HEK293 (cell line): ENCODE measurements at regions not wholly inside any gene's neighbourhood (a gene's known extent, or its start where the extent isn't known, plus 50 kb on each side); places are given as distances from the start of the nearest gene placed in this dataset.

Source experiments
- CTCF ChIA-PET: fragments of 350-600 bp; formaldehyde crosslinking; extraction: SDS; loops from one replicate; lab custom pipeline; 2021; ENCODE audit warnings: antibody characterized with exemption; lab: Yijun Ruan, JAX
- POLR2A ChIA-PET: fragments of 300-600 bp; formaldehyde crosslinking; extraction: SDS; loops from one replicate; lab custom pipeline; 2020; ENCODE audit warnings: antibody characterized with exemption, inconsistent platforms; lab: Yijun Ruan, JAX
- H3K27ac ChIP-seq: fragments of 200-500 bp; sonication (Bioruptor generic); 2 replicates; pipeline ENCODE4 v1.5.1; 2014; ENCODE audit warnings: low read depth, low read length, control low read depth, inconsistent platforms; ENCODE audit errors: extremely low read depth
- H3K36me3 ChIP-seq, 2 experiments: fragments of 200-500 bp in 1 of 2; sonication (Bioruptor generic) in 1 of 2; 1 replicate in 1 of 2; 2 replicates in 1 of 2; pipeline ENCODE4 v1.5.1; 2014 to 2017; ENCODE audit warnings: inconsistent platforms in 2 of 2, low read length in 2 of 2; ENCODE audit not compliant: control insufficient read depth in 2 of 2, insufficient read depth in 1 of 2
- H3K4me1 ChIP-seq: fragments of 200-500 bp; sonication (Bioruptor generic); 2 replicates; pipeline ENCODE4 v1.5.1; 2014; ENCODE audit warnings: mild to moderate bottlenecking, low read length, inconsistent platforms; ENCODE audit not compliant: control insufficient read depth, insufficient read depth
- H3K4me3 ChIP-seq: 2 replicates; pipeline ENCODE4 v1.5.1; 2011; ENCODE audit warnings: low read depth, mild to moderate bottlenecking, control low read depth, low read length, moderate library complexity
- H3K9me3 ChIP-seq: fragments of 200-500 bp; sonication (Bioruptor generic); 2 replicates; pipeline ENCODE4 v1.5.1; 2014; ENCODE audit warnings: low read depth, low read length, inconsistent platforms; ENCODE audit not compliant: control insufficient read depth, insufficient read depth
- GFI1B ChIP-seq: fragments of 450-650 bp; formaldehyde crosslinking; IDR thresholded peaks from 2 replicates; pipeline ENCODE4 v1.5.1; 2016; ENCODE audit warnings: missing biosample characterization, missing genetic modification characterization
- HOXC10 ChIP-seq: sonication (generic); formaldehyde crosslinking; IDR thresholded peaks from 2 replicates; pipeline ENCODE4 v1.8.1; 2023; ENCODE audit warnings: mild to moderate bottlenecking, missing genetic modification reagents
- PRDM1 ChIP-seq: fragments of 450-650 bp; formaldehyde crosslinking; IDR thresholded peaks from 2 replicates; pipeline ENCODE4; 2016; ENCODE audit warnings: missing biosample characterization, missing genetic modification characterization
- REPIN1 ChIP-seq: fragments of 450-650 bp; formaldehyde crosslinking; IDR thresholded peaks from 2 replicates; pipeline ENCODE4 v1.5.1; 2017; ENCODE audit warnings: missing biosample characterization, missing genetic modification characterization, low read depth
- ZFHX2 ChIP-seq: fragments of 450-650 bp; formaldehyde crosslinking; conservative IDR thresholded peaks from 2 replicates; pipeline ENCODE4 v1.5.1; 2016; ENCODE audit warnings: missing biosample characterization, missing genetic modification characterization
- ZIC2 ChIP-seq: fragments of 450-650 bp; formaldehyde crosslinking; IDR thresholded peaks from 2 replicates; pipeline ENCODE4 v1.5.1; 2016; ENCODE audit warnings: missing biosample characterization, missing genetic modification characterization
- ZNF114 ChIP-seq: fragments of 450-650 bp; formaldehyde crosslinking; IDR thresholded peaks from 2 replicates; pipeline ENCODE4 v1.5.0; 2017; ENCODE audit warnings: missing biosample characterization, missing genetic modification characterization
- ZNF184 ChIP-seq: fragments of 450-650 bp; IDR thresholded peaks from 2 replicates; pipeline ENCODE4 v1.5.1; 2018; ENCODE audit warnings: missing biosample characterization, mild to moderate bottlenecking, missing genetic modification characterization
- ZNF274 ChIP-seq, 2 experiments: fragments of 200-500 bp in 1 of 2; fragments of 450-650 bp in 1 of 2; sonication (Bioruptor generic) in 1 of 2; formaldehyde crosslinking in 1 of 2; IDR thresholded peaks; 2 replicates each; pipeline versions ENCODE4 v1.5.1 to v1.6.1; 2014 to 2016; ENCODE audit warnings: borderline replicate concordance in 1 of 2, inconsistent platforms in 1 of 2, low read length in 1 of 2, missing biosample characterization in 1 of 2, missing genetic modification characterization in 1 of 2
- ZNF426 ChIP-seq: fragments of 450-650 bp; formaldehyde crosslinking; IDR thresholded peaks from 2 replicates; pipeline ENCODE4 v1.5.1; 2017; ENCODE audit warnings: missing biosample characterization, missing genetic modification characterization, mild to moderate bottlenecking, inconsistent platforms, moderate library complexity
- ZNF585B ChIP-seq: fragments of 450-650 bp; formaldehyde crosslinking; IDR thresholded peaks from 2 replicates; pipeline ENCODE4 v1.5.1; 2016; ENCODE audit warnings: missing biosample characterization, missing genetic modification characterization
- ZNF707 ChIP-seq: fragments of 450-650 bp; formaldehyde crosslinking; IDR thresholded peaks from 2 replicates; pipeline ENCODE4 v1.5.1; 2016; ENCODE audit warnings: missing biosample characterization, missing genetic modification characterization
- ZSCAN16 ChIP-seq: fragments of 450-650 bp; formaldehyde crosslinking; IDR thresholded peaks from 2 replicates; pipeline ENCODE4 v1.5.1; 2016; ENCODE audit warnings: missing biosample characterization, missing genetic modification characterization
- TF ChIP-seq, protein P1 (sequence below): fragments of 450-650 bp; formaldehyde crosslinking; IDR thresholded peaks from 2 replicates; pipeline ENCODE4 v1.5.1; 2016; ENCODE audit warnings: missing biosample characterization, missing genetic modification characterization, borderline replicate concordance
- TF ChIP-seq, protein P2 (sequence below): fragments of 450-650 bp; formaldehyde crosslinking; optimal IDR thresholded peaks from 2 replicates; pipeline ENCODE3; 2016; ENCODE audit warnings: missing biosample characterization, mild to moderate bottlenecking, missing genetic modification characterization
- TF ChIP-seq, protein P3 (sequence below): fragments of 450-650 bp; formaldehyde crosslinking; conservative IDR thresholded peaks from 2 replicates; pipeline ENCODE4 v1.5.1; 2016; ENCODE audit warnings: low read depth, missing biosample characterization, missing genetic modification characterization
- TF ChIP-seq, protein P4 (sequence below): fragments of 450-650 bp; formaldehyde crosslinking; IDR thresholded peaks from 2 replicates; pipeline ENCODE4 v1.5.1; 2016; ENCODE audit warnings: missing biosample characterization, missing genetic modification characterization

DNA sequence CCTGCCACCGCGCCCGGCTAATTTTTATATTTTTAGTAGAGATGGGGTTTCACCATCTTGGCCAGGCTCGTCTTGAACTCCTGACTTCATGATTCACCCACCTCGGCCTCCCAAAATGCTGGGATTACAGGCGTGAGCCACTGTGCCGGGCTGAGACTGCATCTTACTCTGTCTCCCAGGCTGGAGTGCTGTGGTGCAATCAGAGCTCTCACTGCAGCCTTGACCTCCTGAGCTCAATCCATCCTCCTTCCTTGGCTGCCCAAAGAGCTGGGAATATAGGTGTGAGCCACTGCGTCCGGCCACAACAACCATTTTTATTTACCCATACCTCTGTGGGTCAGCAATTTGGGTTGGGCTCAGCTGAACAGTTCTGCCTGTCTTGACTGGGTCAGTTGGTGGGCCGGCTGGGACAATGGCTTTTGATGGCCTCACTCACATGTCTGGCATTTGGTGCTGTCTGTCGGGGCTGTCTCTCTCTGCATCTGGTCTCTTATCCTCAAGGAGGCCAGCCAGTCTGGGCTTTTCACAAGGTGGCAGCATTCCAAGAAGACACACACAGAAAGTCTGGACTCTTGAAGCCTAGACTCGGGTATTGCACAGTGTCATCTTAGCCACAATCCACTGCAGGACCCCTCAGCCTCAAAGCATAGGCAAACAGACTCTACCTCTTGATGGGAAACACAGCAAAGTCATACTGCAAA lies 116.8 kb upstream of the GATA6 start (continued):
- TF ChIP-seq, protein P1, sequence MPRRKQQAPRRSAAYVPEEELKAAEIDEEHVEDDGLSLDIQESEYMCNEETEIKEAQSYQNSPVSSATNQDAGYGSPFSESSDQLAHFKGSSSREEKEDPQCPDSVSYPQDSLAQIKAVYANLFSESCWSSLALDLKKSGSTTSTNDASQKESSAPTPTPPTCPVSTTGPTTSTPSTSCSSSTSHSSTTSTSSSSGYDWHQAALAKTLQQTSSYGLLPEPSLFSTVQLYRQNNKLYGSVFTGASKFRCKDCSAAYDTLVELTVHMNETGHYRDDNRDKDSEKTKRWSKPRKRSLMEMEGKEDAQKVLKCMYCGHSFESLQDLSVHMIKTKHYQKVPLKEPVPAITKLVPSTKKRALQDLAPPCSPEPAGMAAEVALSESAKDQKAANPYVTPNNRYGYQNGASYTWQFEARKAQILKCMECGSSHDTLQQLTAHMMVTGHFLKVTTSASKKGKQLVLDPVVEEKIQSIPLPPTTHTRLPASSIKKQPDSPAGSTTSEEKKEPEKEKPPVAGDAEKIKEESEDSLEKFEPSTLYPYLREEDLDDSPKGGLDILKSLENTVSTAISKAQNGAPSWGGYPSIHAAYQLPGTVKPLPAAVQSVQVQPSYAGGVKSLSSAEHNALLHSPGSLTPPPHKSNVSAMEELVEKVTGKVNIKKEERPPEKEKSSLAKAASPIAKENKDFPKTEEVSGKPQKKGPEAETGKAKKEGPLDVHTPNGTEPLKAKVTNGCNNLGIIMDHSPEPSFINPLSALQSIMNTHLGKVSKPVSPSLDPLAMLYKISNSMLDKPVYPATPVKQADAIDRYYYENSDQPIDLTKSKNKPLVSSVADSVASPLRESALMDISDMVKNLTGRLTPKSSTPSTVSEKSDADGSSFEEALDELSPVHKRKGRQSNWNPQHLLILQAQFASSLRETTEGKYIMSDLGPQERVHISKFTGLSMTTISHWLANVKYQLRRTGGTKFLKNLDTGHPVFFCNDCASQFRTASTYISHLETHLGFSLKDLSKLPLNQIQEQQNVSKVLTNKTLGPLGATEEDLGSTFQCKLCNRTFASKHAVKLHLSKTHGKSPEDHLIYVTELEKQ (tag by site-specific recombination) = no peak
- TF ChIP-seq ZNF585B (no peak), REPIN1 (no peak), ZNF426 (tag by site-specific recombination) (no peak), ZNF184 (no peak), ZNF114 (tag by site-specific recombination) (no peak), ZSCAN16 (no peak), ZIC2 (tag by site-specific recombination) (no peak), ZFHX2 (tag by site-specific recombination) (no peak)
- TF ChIP-seq, protein P2, sequence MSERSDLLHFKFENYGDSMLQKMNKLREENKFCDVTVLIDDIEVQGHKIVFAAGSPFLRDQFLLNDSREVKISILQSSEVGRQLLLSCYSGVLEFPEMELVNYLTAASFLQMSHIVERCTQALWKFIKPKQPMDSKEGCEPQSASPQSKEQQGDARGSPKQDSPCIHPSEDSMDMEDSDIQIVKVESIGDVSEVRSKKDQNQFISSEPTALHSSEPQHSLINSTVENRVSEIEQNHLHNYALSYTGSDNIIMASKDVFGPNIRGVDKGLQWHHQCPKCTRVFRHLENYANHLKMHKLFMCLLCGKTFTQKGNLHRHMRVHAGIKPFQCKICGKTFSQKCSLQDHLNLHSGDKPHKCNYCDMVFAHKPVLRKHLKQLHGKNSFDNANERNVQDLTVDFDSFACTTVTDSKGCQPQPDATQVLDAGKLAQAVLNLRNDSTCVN (tag by site-specific recombination) = no peak
- TF ChIP-seq, all 188 proteins: peak for 0

DNA sequence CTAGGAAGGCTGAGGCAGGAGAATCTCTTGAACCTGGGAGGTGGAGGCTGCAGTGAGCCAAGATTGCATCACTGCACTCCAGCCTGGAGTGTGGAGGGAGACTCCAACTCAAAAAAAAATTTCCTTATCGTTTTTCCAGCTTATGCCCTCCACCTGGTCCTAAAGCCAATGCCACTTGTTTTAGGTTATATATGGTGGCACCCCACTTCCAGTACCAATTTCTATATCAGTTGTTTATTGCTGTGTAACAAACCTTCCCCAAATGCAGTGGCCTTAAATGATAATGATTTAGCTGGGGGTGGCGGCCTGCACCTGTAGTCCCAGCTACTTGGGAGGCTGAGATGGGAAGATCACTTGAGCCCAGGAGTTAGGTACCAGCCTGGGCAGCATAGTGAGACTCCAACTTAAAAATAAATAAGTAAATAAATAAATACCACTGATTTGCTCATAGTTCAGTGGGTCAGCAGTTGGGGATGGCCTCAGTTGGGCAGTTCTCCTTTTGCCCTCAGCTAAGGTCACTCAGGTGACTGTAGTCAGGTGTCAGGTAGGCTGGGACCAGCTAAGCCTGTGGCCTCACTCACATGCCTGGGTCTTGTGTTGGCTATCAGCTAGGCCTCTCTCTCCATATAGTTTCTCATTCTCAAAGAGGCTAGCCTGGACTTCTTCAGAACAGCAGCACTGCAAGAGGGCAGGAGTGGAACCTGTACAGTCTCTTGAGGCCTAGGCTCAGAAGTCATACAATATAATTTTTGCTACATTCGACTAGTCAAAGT lies 113.7 kb upstream of the GATA6 start:
- Histone ChIP-seq H3K27ac (no peak overlapping the region), H3K4me3 (no peak overlapping the region), H3K9me3 (no peaks in the 10 kb centered on the region), H3K4me1 (no peaks in the 10 kb centered on the region), H3K36me3 (no peaks in the 10 kb centered on the region)
- peak; percentile 78 for TF ChIP-seq ZNF707 (tag by site-specific recombination)
- no peak for TF ChIP-seq PRDM1 (tag by site-specific recombination)
- ChIA-PET CTCF (interaction anchor here (0.5 kb wide), 1 partner anchor 14 kb away, joined by 3 read pairs; no protein-coding TSS in a partner anchor), POLR2A (no interaction called here)

DNA sequence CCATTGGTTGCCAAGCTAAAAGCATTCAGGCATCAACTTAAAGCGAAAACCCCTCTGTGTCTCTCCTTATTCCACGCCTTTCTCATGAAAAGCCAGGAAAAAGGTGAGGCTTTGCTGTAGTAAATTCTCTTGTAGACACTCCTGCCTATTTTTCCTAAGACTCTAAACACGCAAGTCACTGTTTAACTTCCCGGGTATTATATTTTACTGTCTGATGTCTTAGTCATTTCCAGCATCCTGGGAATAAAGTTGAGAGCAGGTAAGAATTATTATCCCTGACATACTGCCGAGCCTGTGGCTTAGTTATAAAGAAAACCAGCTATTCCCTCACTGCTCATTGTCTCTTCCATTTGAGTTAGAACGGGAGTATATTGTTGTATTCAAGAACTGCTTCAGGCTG lies 112.4 kb upstream of the GATA6 start:
- ChIA-PET CTCF (interaction anchor here (1.3 kb wide), 1 partner anchor 142 kb away, joined by 5 read pairs; no protein-coding TSS in a partner anchor), POLR2A (interaction anchor here (0.7 kb wide), 1 partner anchor 16 kb away, joined by 3 read pairs; no protein-coding TSS in a partner anchor)
- Histone ChIP-seq H3K4me1 (no peaks in the 10 kb centered on the region), H3K36me3 (no peaks in the 10 kb centered on the region), H3K4me3 (no peak overlapping the region), H3K9me3 (no peaks in the 10 kb centered on the region), H3K27ac (no peak overlapping the region)
- no peak for TF ChIP-seq REPIN1
- TF ChIP-seq ZNF184 = no peak

DNA sequence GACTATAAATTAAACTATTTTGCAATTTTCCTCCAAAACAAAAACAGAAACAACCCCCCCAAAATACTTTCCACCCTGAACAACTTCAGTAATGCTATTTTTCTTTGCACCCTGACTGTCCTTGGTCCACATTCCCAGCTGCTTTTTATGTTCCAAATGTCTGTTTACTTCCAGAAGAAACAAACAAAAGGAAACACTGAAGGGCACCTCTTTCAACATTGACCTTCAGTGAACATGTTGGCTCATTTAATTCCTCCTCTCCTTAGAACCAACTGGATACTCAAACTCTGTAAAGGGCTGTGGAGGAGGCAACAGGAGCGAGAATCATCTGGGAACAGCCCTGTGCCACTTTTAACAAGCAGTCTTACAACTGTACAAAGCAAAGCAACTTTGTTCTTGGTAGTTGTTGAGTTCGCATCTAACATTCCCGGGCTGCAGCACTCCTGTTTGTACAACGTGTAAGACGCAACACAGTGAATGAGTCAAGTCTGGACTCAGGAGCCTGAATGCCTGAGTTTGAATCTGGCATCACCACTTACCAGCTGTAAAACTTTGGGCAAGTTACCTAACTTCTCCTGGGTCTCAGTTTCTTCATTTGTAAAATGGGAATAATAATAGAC lies 111.4 kb upstream of the GATA6 start:
- CTCF ChIA-PET = interaction anchor here (1.3 kb wide), 1 partner anchor 143 kb away, joined by 5 read pairs; no protein-coding TSS in a partner anchor
- POLR2A ChIA-PET = interaction anchor here (0.7 kb wide), 1 partner anchor 16 kb away, joined by 4 read pairs; no protein-coding TSS in a partner anchor
- Histone ChIP-seq H3K4me3 (no peak overlapping the region), H3K27ac (no peak overlapping the region), H3K36me3 (no peaks in the 10 kb centered on the region), H3K4me1 (no peaks in the 10 kb centered on the region), H3K9me3 (no peaks in the 10 kb centered on the region)
- TF ChIP-seq ZNF274 (IDR thresholded peaks at IDR 0.05; ENCODE audit: low read length) = no peak
- TF ChIP-seq ZNF274 (tag by site-specific recombination; IDR thresholded peaks at IDR 0.05; ENCODE audit: borderline replicate concordance) = no peak
- TF ChIP-seq, protein P3, sequence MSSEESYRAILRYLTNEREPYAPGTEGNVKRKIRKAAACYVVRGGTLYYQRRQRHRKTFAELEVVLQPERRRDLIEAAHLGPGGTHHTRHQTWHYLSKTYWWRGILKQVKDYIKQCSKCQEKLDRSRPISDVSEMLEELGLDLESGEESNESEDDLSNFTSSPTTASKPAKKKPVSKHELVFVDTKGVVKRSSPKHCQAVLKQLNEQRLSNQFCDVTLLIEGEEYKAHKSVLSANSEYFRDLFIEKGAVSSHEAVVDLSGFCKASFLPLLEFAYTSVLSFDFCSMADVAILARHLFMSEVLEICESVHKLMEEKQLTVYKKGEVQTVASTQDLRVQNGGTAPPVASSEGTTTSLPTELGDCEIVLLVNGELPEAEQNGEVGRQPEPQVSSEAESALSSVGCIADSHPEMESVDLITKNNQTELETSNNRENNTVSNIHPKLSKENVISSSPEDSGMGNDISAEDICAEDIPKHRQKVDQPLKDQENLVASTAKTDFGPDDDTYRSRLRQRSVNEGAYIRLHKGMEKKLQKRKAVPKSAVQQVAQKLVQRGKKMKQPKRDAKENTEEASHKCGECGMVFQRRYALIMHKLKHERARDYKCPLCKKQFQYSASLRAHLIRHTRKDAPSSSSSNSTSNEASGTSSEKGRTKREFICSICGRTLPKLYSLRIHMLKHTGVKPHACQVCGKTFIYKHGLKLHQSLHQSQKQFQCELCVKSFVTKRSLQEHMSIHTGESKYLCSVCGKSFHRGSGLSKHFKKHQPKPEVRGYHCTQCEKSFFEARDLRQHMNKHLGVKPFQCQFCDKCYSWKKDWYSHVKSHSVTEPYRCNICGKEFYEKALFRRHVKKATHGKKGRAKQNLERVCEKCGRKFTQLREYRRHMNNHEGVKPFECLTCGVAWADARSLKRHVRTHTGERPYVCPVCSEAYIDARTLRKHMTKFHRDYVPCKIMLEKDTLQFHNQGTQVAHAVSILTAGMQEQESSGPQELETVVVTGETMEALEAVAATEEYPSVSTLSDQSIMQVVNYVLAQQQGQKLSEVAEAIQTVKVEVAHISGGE (tag by site-specific recombination) = no peak
- TF ChIP-seq GFI1B = no peak
- TF ChIP-seq HOXC10 = no peak
- TF ChIP-seq, protein P4, sequence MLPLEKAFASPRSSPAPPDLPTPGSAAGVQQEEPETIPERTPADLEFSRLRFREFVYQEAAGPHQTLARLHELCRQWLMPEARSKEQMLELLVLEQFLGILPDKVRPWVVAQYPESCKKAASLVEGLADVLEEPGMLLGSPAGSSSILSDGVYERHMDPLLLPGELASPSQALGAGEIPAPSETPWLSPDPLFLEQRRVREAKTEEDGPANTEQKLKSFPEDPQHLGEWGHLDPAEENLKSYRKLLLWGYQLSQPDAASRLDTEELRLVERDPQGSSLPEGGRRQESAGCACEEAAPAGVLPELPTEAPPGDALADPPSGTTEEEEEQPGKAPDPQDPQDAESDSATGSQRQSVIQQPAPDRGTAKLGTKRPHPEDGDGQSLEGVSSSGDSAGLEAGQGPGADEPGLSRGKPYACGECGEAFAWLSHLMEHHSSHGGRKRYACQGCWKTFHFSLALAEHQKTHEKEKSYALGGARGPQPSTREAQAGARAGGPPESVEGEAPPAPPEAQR (tag by site-specific recombination) = no peak
